K562 (cell line): ENCODE measurements at regions not wholly inside any gene's neighbourhood (a gene's known extent, or its start where the extent isn't known, plus 50 kb on each side); places are given as distances from the start of the nearest gene placed in this dataset.

Source experiments
- ATAC-seq: fragments of 200-7000 bp; cut with Tn5 transposase; 3 replicates; pipeline ENCODE4 v1.9.1; 2020; ENCODE audit warnings: moderate library complexity
- BruUV-seq: library from RNA; stranded (reverse); fragments of 400-500 nt; replicated peaks from 2 replicates; lab custom pipeline; 2021; lab: Mats Ljungman, UMichigan
- CTCF ChIA-PET: fragments of 300-600 bp; formaldehyde crosslinking; extraction: SDS; loops from one replicate; lab custom pipeline; 2021; ENCODE audit warnings: low intra/inter-chr PET ratio; lab: Yijun Ruan, JAX
- POLR2A ChIA-PET: fragments of 300-600, 350-650 bp; sonication (Branson Sonifier 250); formaldehyde crosslinking; extraction: SDS; loops from one replicate; lab custom pipeline; 2021; ENCODE audit warnings: antibody characterized with exemption, inconsistent platforms; lab: Yijun Ruan, JAX
- DNase-seq, 4 experiments: peaks; one replicate each; pipeline versions ENCODE4 v3.0.0 to v3.0.0-alpha.2; 2011 to 2018; ENCODE audit warnings: low spot score in 3 of 4, mixed read lengths in 3 of 4; ENCODE audit errors: extremely low read depth in 1 of 4
- FAIRE-seq: peaks from 2 replicates; lab custom pipeline; 2011; peaks lifted over from hg19 to GRCh38; lab: Jason Lieb, UNC
- H2AFZ ChIP-seq: 2 replicates; pipeline ENCODE4 v1.6.0; 2011; ENCODE audit warnings: low read depth, low read length, control low read depth, inconsistent platforms
- H3K27ac ChIP-seq: fragments of 200-600 bp; 3 replicates; pipeline ENCODE4 v1.8.0; 2011; ENCODE audit warnings: low read depth, mild to moderate bottlenecking, control low read depth, inconsistent platforms, low read length, moderate library complexity, mixed read lengths; ENCODE audit errors: extremely low read depth
- H3K27me3 ChIP-seq, 2 experiments: fragments of 300-600 bp in 1 of 2; 2 replicates in 1 of 2; 3 replicates in 1 of 2; pipeline versions ENCODE4 v1.6.0 to v1.8.0; 2011; ENCODE audit warnings: inconsistent platforms in 2 of 2, low read length in 2 of 2, mild to moderate bottlenecking in 1 of 2, mixed read lengths in 1 of 2, moderate library complexity in 1 of 2; ENCODE audit not compliant: control insufficient read depth in 2 of 2, insufficient read depth in 2 of 2
- H3K36me3 ChIP-seq: fragments of 300-600 bp; 3 replicates; pipeline ENCODE4 v1.8.0; 2011; ENCODE audit warnings: mild to moderate bottlenecking, low read length, inconsistent platforms; ENCODE audit not compliant: control insufficient read depth, insufficient read depth
- H3K4me1 ChIP-seq, 2 experiments: fragments of 200-600 bp in 1 of 2; replicated peaks in 1 of 2; 2 replicates in 1 of 2; 3 replicates in 1 of 2; pipeline versions ENCODE4 v1.5.1 to v1.8.0; 2011; ENCODE audit warnings: inconsistent platforms in 2 of 2, low read length in 2 of 2, mild to moderate bottlenecking in 1 of 2, mixed read lengths in 1 of 2, moderate library complexity in 1 of 2; ENCODE audit not compliant: control insufficient read depth in 2 of 2, insufficient read depth in 2 of 2
- H3K4me2 ChIP-seq: 2 replicates; pipeline ENCODE4 v1.6.1; 2011; ENCODE audit warnings: low read length, control low read depth, inconsistent platforms, mixed read lengths; ENCODE audit not compliant: insufficient read depth
- H3K4me3 ChIP-seq: fragments of 200-600 bp; sonication (generic), shearing (Covaris generic); 2 replicates; pipeline ENCODE4 v1.5.1; 2016; ENCODE audit warnings: control low read depth, inconsistent platforms
- H3K79me2 ChIP-seq: fragments of 200-600 bp; 3 replicates; pipeline ENCODE4 v1.8.0; 2011; ENCODE audit warnings: low read length, inconsistent platforms; ENCODE audit not compliant: control insufficient read depth, insufficient read depth
- H3K9ac ChIP-seq, 2 experiments: 2 replicates each; pipeline versions ENCODE4 v1.6.0 to v1.6.1; 2011; ENCODE audit warnings: low read depth in 2 of 2, low read length in 2 of 2, control low read depth in 1 of 2, inconsistent platforms in 1 of 2, mild to moderate bottlenecking in 1 of 2, mixed read lengths in 1 of 2; ENCODE audit not compliant: insufficient read depth in 1 of 2
- H3K9me1 ChIP-seq: one replicate; pipeline ENCODE4 v1.6.0; 2011; ENCODE audit warnings: inconsistent platforms, mild to moderate bottlenecking, low read length, moderate library complexity; ENCODE audit not compliant: control insufficient read depth, insufficient read depth
- H3K9me3 ChIP-seq: replicated peaks from 2 replicates; pipeline ENCODE4 v1.5.1; 2011; ENCODE audit warnings: low read depth, low read length, inconsistent platforms; ENCODE audit not compliant: control insufficient read depth, insufficient read depth
- H4K20me1 ChIP-seq: replicated peaks from 2 replicates; pipeline ENCODE4 v1.6.1; 2011; ENCODE audit warnings: low read length, inconsistent platforms, mixed read lengths; ENCODE audit not compliant: control insufficient read depth, insufficient read depth
- KDM2B ChIP-seq: fragments of 250-450 bp; sonication (Bioruptor Pico); IDR thresholded peaks from 2 replicates; pipeline ENCODE4 v1.8.0; 2021; ENCODE audit warnings: mild to moderate bottlenecking, moderate library complexity
- MGA ChIP-seq: fragments of 450-650 bp; IDR thresholded peaks from 2 replicates; pipeline ENCODE4 v1.6.1; 2016; ENCODE audit warnings: mild to moderate bottlenecking, moderate library complexity
- SIRT6 ChIP-seq: IDR thresholded peaks from one replicate; pipeline ENCODE4 v1.6.1; 2012; ENCODE audit warnings: low read depth, mild to moderate bottlenecking, control low read depth, inconsistent platforms, low read length, moderate library complexity
- TRIM28 ChIP-seq: fragments of 450-650 bp; IDR thresholded peaks from 2 replicates; pipeline ENCODE4 v1.6.1; 2017
- WGBS: fragments of 100-300 bp; shearing (Covaris generic); methylation state at CpG from one replicate; pipeline ENCODE4 v1.1.6; 2016; ENCODE audit warnings: low coverage, mixed read lengths; ENCODE audit not compliant: insufficient coverage; ENCODE audit errors: missing lambda C conversion rate; 5-methylcytosine and 5-hydroxymethylcytosine counted together
- in situ Hi-C: fragments of 300-500 bp; cut with MboI; formaldehyde crosslinking; loops from 4 replicates; pipeline ENCODE4 v1.15.0; 2018; ENCODE audit warnings: inconsistent platforms, mixed read lengths
- intact Hi-C: fragments of 100-400 bp; cut with micrococcal nuclease; formaldehyde crosslinking; loops from 2 replicates; pipeline ENCODE4 v1.14.2; 2022

GRCh38 chr10:8174762-8175161, 120.3 kb downstream of the GATA3 start:
- peak in 1 of 4 experiments; percentile 2 for DNase-seq
- 0% methylated on average over 8 of the region's 8 CpGs for whole genome bisulfite sequencing
- POLR2A ChIA-PET, result interaction anchor here (1.0 kb wide), 1 partner anchor 81 kb away, joined by 3 read pairs; no protein-coding TSS in a partner anchor

More at GRCh38 chr10:8174762-8175161, 120.3 kb downstream of the GATA3 start:
- no peaks in the 10 kb centered on the region for H3K79me2 ChIP-seq
- H3K27ac ChIP-seq, result no peak overlapping the region
- no peak for TF ChIP-seq SIRT6
- TF ChIP-seq TRIM28, result no peak
- no peak for TF ChIP-seq KDM2B (CRISPR knock-in tag)
- peak; percentile 29; the same call in 1 of the 2 replicates for TF ChIP-seq MGA
- TF ChIP-seq, all 486 proteins: peak for 1
- intact Hi-C loops, result no loop called here
- Histone ChIP-seq H3K4me1 (no peaks in the 10 kb centered on the region), H3K9me3 (no peaks in the 10 kb centered on the region), H3K4me3 (no peak overlapping the region), H3K9me1 (no peaks in the 10 kb centered on the region), H3K27me3 (no peaks in the 10 kb centered on the region), H4K20me1 (no peaks in the 10 kb centered on the region), H3K36me3 (no peaks in the 10 kb centered on the region), H2AFZ (no peak overlapping the region), H3K4me2 (no peak overlapping the region), H3K9ac (no peak overlapping the region)
- ATAC-seq (peak; percentile 90), FAIRE-seq (no peak)
- no TSS peak for BruUV-seq
- in situ Hi-C loops, result no loop called here
- CTCF ChIA-PET, result no interaction called here
